HepG2 (cell line): ENCODE measurements at regions not wholly inside any gene's neighbourhood (a gene's known extent, or its start where the extent isn't known, plus 50 kb on each side); places are given as distances from the start of the nearest gene placed in this dataset.

ENCODE experiments used
- ATAC-seq: fragments of 200-7000 bp; cut with Tn5 transposase; 3 replicates; pipeline ENCODE4 v1.9.1; 2020; ENCODE audit warnings: mild to moderate bottlenecking, moderate library complexity
- BruUV-seq: library from RNA; stranded (reverse); fragments of 400-500 nt; replicated peaks from 2 replicates; lab custom pipeline; 2021; lab: Mats Ljungman, UMichigan
- CTCF ChIA-PET: fragments of 300-600 bp; formaldehyde crosslinking; extraction: SDS; loops from one replicate; lab custom pipeline; 2021; ENCODE audit warnings: low total read pairs, inconsistent platforms, low intra/inter-chr PET ratio; lab: Yijun Ruan, JAX
- POLR2A ChIA-PET: fragments of 350-600 bp; sonication (Branson Sonifier 250); formaldehyde crosslinking; loops from one replicate; lab custom pipeline; 2020; ENCODE audit warnings: antibody characterized with exemption, inconsistent platforms; lab: Yijun Ruan, JAX
- DNase-seq: peaks from one replicate; pipeline ENCODE4 v3.0.0-alpha.2; 2015; ENCODE audit warnings: low spot score
- FAIRE-seq: peaks from 3 replicates; lab custom pipeline; 2011; peaks lifted over from hg19 to GRCh38; lab: Jason Lieb, UNC
- H2AFZ ChIP-seq: one replicate; pipeline ENCODE4 v1.6.1; 2011; ENCODE audit warnings: low read length, inconsistent platforms
- H3K27ac ChIP-seq: fragments of 300-600 bp; 3 replicates; pipeline ENCODE4 v1.8.0; 2011; ENCODE audit warnings: mixed run types, mild to moderate bottlenecking, mixed read lengths, low read length, inconsistent platforms; ENCODE audit not compliant: insufficient read depth; ENCODE audit errors: extremely low read length
- H3K27me3 ChIP-seq, 2 experiments: fragments of 200-600 bp in 1 of 2; 2 replicates in 1 of 2; 3 replicates in 1 of 2; pipeline versions ENCODE4 v1.6.0 to v1.8.0; 2011; ENCODE audit warnings: low read length in 2 of 2, mild to moderate bottlenecking in 2 of 2, moderate library complexity in 2 of 2, inconsistent platforms in 1 of 2; ENCODE audit not compliant: insufficient read depth in 2 of 2, control insufficient read depth in 1 of 2
- H3K36me3 ChIP-seq, 2 experiments: fragments of 200-600 bp in 1 of 2; replicated peaks in 1 of 2; 2 replicates in 1 of 2; 3 replicates in 1 of 2; pipeline versions ENCODE4 v1.5.1 to v1.8.0; 2011; ENCODE audit warnings: low read length in 2 of 2, inconsistent platforms in 1 of 2; ENCODE audit not compliant: insufficient read depth in 2 of 2, control insufficient read depth in 1 of 2
- H3K4me1 ChIP-seq: 2 replicates; pipeline ENCODE4 v1.5.1; 2012; ENCODE audit warnings: low read length, inconsistent platforms; ENCODE audit not compliant: insufficient read depth
- H3K4me2 ChIP-seq: 2 replicates; pipeline ENCODE4 v1.6.0; 2011; ENCODE audit warnings: low read depth, low read length, inconsistent platforms
- H3K4me3 ChIP-seq, 3 experiments: fragments of 200-600 bp in 1 of 3; sonication (generic), shearing (Covaris generic) in 1 of 3; replicated peaks in 1 of 3; 2 replicates each; pipeline ENCODE4 v1.5.1; 2011 to 2016; ENCODE audit warnings: low read length in 3 of 3, inconsistent platforms in 2 of 3, low read depth in 2 of 3, mild to moderate bottlenecking in 2 of 3, control low read depth in 1 of 3, mixed read lengths in 1 of 3; ENCODE audit not compliant: insufficient read depth in 1 of 3
- H3K79me2 ChIP-seq: one replicate; pipeline ENCODE4 v1.6.1; 2011; ENCODE audit warnings: low read length, inconsistent platforms; ENCODE audit not compliant: insufficient read depth
- H3K9ac ChIP-seq: 2 replicates; pipeline ENCODE4 v1.6.0; 2011; ENCODE audit warnings: mild to moderate bottlenecking, low read depth, low read length, inconsistent platforms; ENCODE audit not compliant: insufficient read depth
- H3K9me3 ChIP-seq: 2 replicates; pipeline ENCODE4 v1.5.1; 2012; ENCODE audit warnings: mild to moderate bottlenecking, low read length
- H4K20me1 ChIP-seq: 2 replicates; pipeline ENCODE4 v1.6.0; 2011; ENCODE audit warnings: inconsistent platforms, mild to moderate bottlenecking, low read length, moderate library complexity; ENCODE audit not compliant: insufficient read depth
- ATF7 ChIP-seq, 2 experiments: fragments of 450-650 bp in 1 of 2; sonication (generic) in 1 of 2; formaldehyde crosslinking in 1 of 2; IDR thresholded peaks; 2 replicates each; pipeline versions ENCODE4 v1.4.0 to v1.6.1; 2016 to 2020; ENCODE audit warnings: antibody characterized with exemption in 1 of 2, mild to moderate bottlenecking in 1 of 2, missing genetic modification reagents in 1 of 2
- CREB1 ChIP-seq, 2 experiments: fragments of 450-650 bp in 1 of 2; IDR thresholded peaks; 2 replicates each; pipeline ENCODE4 v1.6.1; 2016 to 2017; ENCODE audit warnings: control low read depth in 1 of 2, mild to moderate bottlenecking in 1 of 2, missing compliant biosample characterization in 1 of 2, missing genetic modification characterization in 1 of 2
- CREB3 ChIP-seq: sonication (generic); formaldehyde crosslinking; IDR thresholded peaks from 2 replicates; pipeline ENCODE4 v1.5.0; 2020; ENCODE audit warnings: missing genetic modification reagents
- IKZF1 ChIP-seq: fragments of 450-650 bp; IDR thresholded peaks from 2 replicates; pipeline ENCODE4 v1.7.1; 2016
- LCORL ChIP-seq, 2 experiments: fragments of 450-650 bp in 1 of 2; sonication (generic) in 1 of 2; formaldehyde crosslinking in 1 of 2; IDR thresholded peaks; 2 replicates each; pipeline versions ENCODE4 v1.5.0 to v1.6.1; 2017 to 2020; ENCODE audit warnings: antibody characterized with exemption in 1 of 2, missing genetic modification reagents in 1 of 2
- TARDBP ChIP-seq: sonication (generic); formaldehyde crosslinking; IDR thresholded peaks from 2 replicates; pipeline ENCODE4 v1.8.0; 2022; ENCODE audit warnings: mild to moderate bottlenecking, missing genetic modification reagents
- ZNF570 ChIP-seq: sonication (generic); formaldehyde crosslinking; IDR thresholded peaks from 2 replicates; pipeline ENCODE4 v1.4.0; 2020; ENCODE audit warnings: mild to moderate bottlenecking, missing genetic modification reagents, borderline replicate concordance
- ZNF597 ChIP-seq: sonication (generic); formaldehyde crosslinking; IDR thresholded peaks from 2 replicates; pipeline ENCODE4 v1.5.0; 2020; ENCODE audit warnings: missing genetic modification reagents
- ZNF772 ChIP-seq: sonication (generic); formaldehyde crosslinking; IDR thresholded peaks from 2 replicates; pipeline ENCODE4 v1.5.0; 2020; ENCODE audit warnings: mild to moderate bottlenecking, missing genetic modification reagents
- WGBS: methylation state at CpG from one replicate; pipeline ENCODE4 v1.1.6; 2017; ENCODE audit warnings: low lambda C conversion rate; 5-methylcytosine and 5-hydroxymethylcytosine counted together
- in situ Hi-C: cut with HindIII; loops from 2 replicates; pipeline ENCODE4 v1.10.0; 2017; ENCODE audit warnings: low pct_unique_long_range_greater_than_20kb; ENCODE audit not compliant: extremely low pct_ligation_motif_present
- intact Hi-C: fragments of 100-400 bp; cut with micrococcal nuclease; formaldehyde crosslinking; loops from one replicate; pipeline ENCODE4 v1.10.0; 2022; ENCODE audit not compliant: unreplicated experiment
- TF ChIP-seq, protein P1 (sequence below): sonication (generic); formaldehyde crosslinking; IDR thresholded peaks from 2 replicates; pipeline ENCODE4 v1.5.0; 2020; ENCODE audit warnings: mild to moderate bottlenecking, low read depth, missing genetic modification reagents, borderline replicate concordance
- TF ChIP-seq, protein P2 (sequence below): sonication (generic); formaldehyde crosslinking; IDR thresholded peaks from 2 replicates; pipeline ENCODE4 v1.4.0; 2020; ENCODE audit warnings: mild to moderate bottlenecking, missing genetic modification reagents

DNA sequence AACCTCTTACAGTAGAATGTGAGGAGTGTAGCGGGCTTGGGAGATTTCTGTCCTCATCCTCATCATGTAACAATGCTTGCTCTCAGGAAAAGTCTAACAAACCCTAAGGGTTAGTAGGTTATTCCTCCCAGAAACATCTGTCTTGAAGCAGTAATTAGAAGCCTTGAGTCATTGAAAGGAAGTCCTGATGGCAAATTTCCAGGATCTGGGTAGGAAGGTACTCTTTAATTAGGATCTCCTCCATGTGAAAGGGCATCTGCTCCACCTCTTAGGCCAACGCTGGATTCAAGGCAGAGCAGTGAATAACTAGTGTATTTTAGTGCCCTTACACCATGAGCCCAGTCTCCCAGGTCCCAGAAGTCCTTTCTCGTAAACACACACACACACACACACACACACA, 106.6 kb upstream of the BARHL2 start (continued):
- TF ChIP-seq ZNF597 (CRISPR knock-in tag), result no peak
- TF ChIP-seq TARDBP (CRISPR knock-in tag), result no peak
- TF ChIP-seq, protein P1, sequence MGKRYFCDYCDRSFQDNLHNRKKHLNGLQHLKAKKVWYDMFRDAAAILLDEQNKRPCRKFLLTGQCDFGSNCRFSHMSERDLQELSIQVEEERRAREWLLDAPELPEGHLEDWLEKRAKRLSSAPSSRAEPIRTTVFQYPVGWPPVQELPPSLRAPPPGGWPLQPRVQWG (CRISPR knock-in tag), result no peak
- TF ChIP-seq CREB3 (CRISPR knock-in tag), result no peak
- TF ChIP-seq IKZF1, result no peak
- TF ChIP-seq ZNF570 (CRISPR knock-in tag), result no peak

DNA sequence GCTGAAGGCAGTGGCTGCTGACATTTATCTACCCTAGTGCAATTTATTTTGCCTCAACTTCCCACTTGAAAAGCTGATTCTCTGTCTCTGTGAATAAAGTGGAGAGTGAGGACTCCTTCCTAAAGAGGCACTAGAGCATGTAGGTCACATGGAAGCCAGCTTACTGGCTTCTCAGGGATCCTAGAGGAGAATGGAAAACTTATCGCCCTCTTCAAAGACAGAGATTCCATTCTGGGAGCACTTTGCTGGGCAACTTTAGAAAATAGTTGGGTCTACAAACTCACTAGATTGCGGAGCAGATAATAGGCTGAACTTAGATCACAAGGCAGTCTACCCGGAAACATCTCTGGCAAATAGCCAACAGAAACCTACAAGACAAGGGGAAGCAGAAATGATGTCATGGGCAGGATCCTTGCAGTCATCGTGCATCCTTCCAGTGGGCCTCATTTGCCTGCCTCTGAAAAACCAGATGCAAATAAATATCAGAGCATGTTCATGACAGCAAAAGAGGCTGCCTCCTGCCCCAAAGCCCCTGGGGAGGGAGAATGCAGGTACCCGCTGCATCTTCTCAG, 104.8 kb upstream of the BARHL2 start:
- Histone ChIP-seq H3K36me3 (no peaks in the 10 kb centered on the region), H4K20me1 (no peaks in the 10 kb centered on the region), H3K9ac (no peak overlapping the region), H3K4me3 (no peak overlapping the region), H2AFZ (no peak overlapping the region), H3K4me2 (no peak overlapping the region), H3K79me2 (no peaks in the 10 kb centered on the region), H3K27me3 (no peaks in the 10 kb centered on the region), H3K27ac (no peak overlapping the region), H3K4me1 (no peaks in the 10 kb centered on the region), H3K9me3 (no peaks in the 10 kb centered on the region)
- WGBS, result 82% methylated on average over 5 of the region's 5 CpGs
- TF ChIP-seq, protein P2, sequence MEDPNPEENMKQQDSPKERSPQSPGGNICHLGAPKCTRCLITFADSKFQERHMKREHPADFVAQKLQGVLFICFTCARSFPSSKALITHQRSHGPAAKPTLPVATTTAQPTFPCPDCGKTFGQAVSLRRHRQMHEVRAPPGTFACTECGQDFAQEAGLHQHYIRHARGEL (CRISPR knock-in tag), result no peak
- TF ChIP-seq ATF7 (IDR thresholded peaks at IDR 0.05) (peak; percentile 17; the same call in 1 of the 2 replicates), ATF7 (CRISPR knock-in tag; IDR thresholded peaks at IDR 0.05) (no peak), LCORL (IDR thresholded peaks at IDR 0.05) (0 out of 2 replicates have a peak, but pooled peaks have one; percentile 50), LCORL (CRISPR knock-in tag; IDR thresholded peaks at IDR 0.05) (no peak), ZNF772 (CRISPR knock-in tag) (no peak), CREB1 (IDR thresholded peaks at IDR 0.05) (0 out of 2 replicates have a peak, but pooled peaks have one; percentile 12), CREB1 (CRISPR knock-in tag; IDR thresholded peaks at IDR 0.05) (no peak)
- BruUV-seq, result no TSS peak
- POLR2A ChIA-PET, result no interaction called here
- CTCF ChIA-PET, result no interaction called here
- intact Hi-C loops, result no loop called here
- ATAC-seq, result no peak
- in situ Hi-C loops, result no loop called here
- no peak for DNase-seq
- no peak for FAIRE-seq
